Gastrocnemius medialis (tissue), 4 donors: ENCODE measurements at regions not wholly inside any gene's neighbourhood (a gene's known extent, or its start where the extent isn't known, plus 50 kb on each side); places are given as distances from the start of the nearest gene placed in this dataset.

ENCODE experiments used
- CTCF ChIP-seq, 5 experiments: fragments of 450-650 bp in 3 of 5; fragments of 200-600 bp in 2 of 5; sonication (generic) in 2 of 5; IDR thresholded peaks in 4 of 5; conservative IDR thresholded peaks in 1 of 5; 1 replicate in 4 of 5; 2 replicates in 1 of 5; pipeline ENCODE4 v1.5.1; 2016 to 2019; ENCODE audit warnings: antibody characterized with exemption in 5 of 5, mild to moderate bottlenecking in 3 of 5, moderate library complexity in 3 of 5
- POLR2A ChIP-seq, 2 donors: fragments of 450-650 bp; IDR thresholded peaks; one replicate each; pipeline ENCODE4 v1.6.1; 2017; ENCODE audit warnings: antibody characterized with exemption in 2 of 2, mild to moderate bottlenecking in 2 of 2, moderate library complexity in 2 of 2

- TF ChIP-seq CTCF (IDR thresholded peaks at IDR 0.05 in 4 of 5, conservative IDR thresholded peaks at IDR 0.05 in 1 of 5) (no peak), POLR2A (IDR thresholded peaks at IDR 0.05) (no peak)
Observed at GRCh38 chr11:69352166-69352565, 58.2 kb downstream of the MYEOV start.
